Globus pallidus (tissue), 1 donor: ENCODE measurements at regions not wholly inside any gene's neighbourhood (a gene's known extent, or its start where the extent isn't known, plus 50 kb on each side); places are given as distances from the start of the nearest gene placed in this dataset.
"Not testable (repeated sequence)": the region's sequence is repeated elsewhere in the genome, so short reads cannot be mapped to it uniquely, and the experiment has no call there.

Source experiments
- DNase-seq: peaks from one replicate; pipeline ENCODE4 v3.0.0-alpha.2; 2015; ENCODE audit warnings: low spot score

- no peak for DNase-seq
These were observed 98.0 kb upstream of the SLC24A3 start for GRCh38 chr20:19114410-19114809.

- DNase-seq: no peak
These were observed 96.9 kb upstream of the SLC24A3 start for GRCh38 chr20:19115581-19115980.

- no peak for DNase-seq
These were observed 92.4 kb upstream of the SLC24A3 start for GRCh38 chr20:19120011-19120410.

- DNase-seq: no peak
These were observed 91.9 kb upstream of the SLC24A3 start for GRCh38 chr20:19120569-19120968.

- no peak for DNase-seq
These were observed 91.0 kb upstream of the SLC24A3 start for GRCh38 chr20:19121463-19121862.

GRCh38 chr20:19121916-19122315 is 90.5 kb upstream of the SLC24A3 start:
- no peak for DNase-seq

- DNase-seq: no peak
These were observed 90.0 kb upstream of the SLC24A3 start for GRCh38 chr20:19122395-19122794.

- DNase-seq: no peak
These were observed 86.9 kb upstream of the SLC24A3 start for GRCh38 chr20:19125508-19125907.

GRCh38 chr20:19129306-19129705 is 83.1 kb upstream of the SLC24A3 start:
- DNase-seq: no peak

- DNase-seq: no peak
These were observed 82.3 kb upstream of the SLC24A3 start for GRCh38 chr20:19129976-19130612.

GRCh38 chr20:19130613-19130984 is 81.8 kb upstream of the SLC24A3 start:
- DNase-seq: no peak

GRCh38 chr20:19137641-19138040 is 74.8 kb upstream of the SLC24A3 start:
- no peak for DNase-seq

GRCh38 chr20:19138758-19139157 is 73.7 kb upstream of the SLC24A3 start:
- no peak for DNase-seq

GRCh38 chr20:19139584-19139983 is 72.9 kb upstream of the SLC24A3 start:
- DNase-seq: not testable (repeated sequence)

GRCh38 chr20:19141998-19142397 is 70.4 kb upstream of the SLC24A3 start:
- DNase-seq: no peak

GRCh38 chr20:19143890-19144289 is 68.6 kb upstream of the SLC24A3 start:
- no peak for DNase-seq

GRCh38 chr20:19161336-19161735 is 51.1 kb upstream of the SLC24A3 start:
- no peak for DNase-seq
